ENCODE measurements at regions not wholly inside any gene's neighbourhood (a gene's known extent, or its start where the extent isn't known, plus 50 kb on each side); places are given as distances from the start of the nearest gene placed in this dataset.

- no peak overlapping the region for H3K4me3 ChIP-seq (ENCODE audit: low read depth, low read length)
- no peak for TF ChIP-seq CTCF (IDR thresholded peaks at IDR 0.05; ENCODE audit: insufficient read depth, low read depth, low read length, missing control alignments)
- DNase-seq (ENCODE audit: low read depth), result no peak
These were observed 623.9 kb upstream of the PKN2 start for GRCh38 chr1:88060112-88060673.

GRCh38 chr1:88060750-88061491 is 623.2 kb upstream of the PKN2 start:
- no peak for DNase-seq (ENCODE audit: low read depth)
- TF ChIP-seq CTCF (IDR thresholded peaks at IDR 0.05; ENCODE audit: insufficient read depth, low read depth, low read length, missing control alignments), result no peak
- H3K4me3 ChIP-seq (ENCODE audit: low read depth, low read length), result no peak overlapping the region

GRCh38 chr1:88061492-88062177 is 622.4 kb upstream of the PKN2 start:
- H3K4me3 ChIP-seq (ENCODE audit: low read depth, low read length), result no peak overlapping the region
- peak; percentile 38 for DNase-seq (ENCODE audit: low read depth)
- TF ChIP-seq CTCF (IDR thresholded peaks at IDR 0.05; ENCODE audit: insufficient read depth, low read depth, low read length, missing control alignments), result peak; percentile 43

GRCh38 chr1:88062650-88063153 is 621.4 kb upstream of the PKN2 start:
- no peak for TF ChIP-seq CTCF (IDR thresholded peaks at IDR 0.05; ENCODE audit: insufficient read depth, low read depth, low read length, missing control alignments)
- DNase-seq (ENCODE audit: low read depth), result no peak
- no peak overlapping the region for H3K4me3 ChIP-seq (ENCODE audit: low read depth, low read length)

- no peak for DNase-seq (ENCODE audit: low read depth)
- no peak for TF ChIP-seq CTCF (IDR thresholded peaks at IDR 0.05; ENCODE audit: insufficient read depth, low read depth, low read length, missing control alignments)
- H3K4me3 ChIP-seq (ENCODE audit: low read depth, low read length), result no peak overlapping the region
These were observed 620.5 kb upstream of the PKN2 start for GRCh38 chr1:88063605-88064004.

GRCh38 chr1:88068407-88068960 is 615.6 kb upstream of the PKN2 start:
- no peak for DNase-seq (ENCODE audit: low read depth)

More at GRCh38 chr1:88068407-88068960, 615.6 kb upstream of the PKN2 start:
- H3K4me3 ChIP-seq (ENCODE audit: low read depth, low read length), result no peak overlapping the region
- no peak for TF ChIP-seq CTCF (IDR thresholded peaks at IDR 0.05; ENCODE audit: insufficient read depth, low read depth, low read length, missing control alignments)
